GM12874 (cell line): ENCODE measurements at regions not wholly inside any gene's neighbourhood (a gene's known extent, or its start where the extent isn't known, plus 50 kb on each side); places are given as distances from the start of the nearest gene placed in this dataset.

Source experiments
- CTCF ChIP-seq: IDR thresholded peaks from 2 replicates; pipeline ENCODE4 v1.5.1; 2011; ENCODE audit warnings: low read depth, mild to moderate bottlenecking, control low read depth, low read length, moderate library complexity; ENCODE audit not compliant: insufficient read depth

- TF ChIP-seq CTCF, result no peak
Observed at GRCh38 chr9:93891549-93892310, 63.4 kb downstream of the BARX1 start.

- TF ChIP-seq CTCF, result no peak
Observed at GRCh38 chr9:93891050-93891449, 64.1 kb downstream of the BARX1 start.

- TF ChIP-seq CTCF, result no peak
Observed at GRCh38 chr9:93890436-93890935, 64.7 kb downstream of the BARX1 start.

GRCh38 chr9:93886911-93887310, 68.2 kb downstream of the BARX1 start:
- TF ChIP-seq CTCF, result no peak

- TF ChIP-seq CTCF, result no peak
Observed at GRCh38 chr9:93884808-93885207, 70.3 kb downstream of the BARX1 start.

GRCh38 chr9:93875330-93875729, 79.8 kb downstream of the BARX1 start:
- no peak for TF ChIP-seq CTCF

GRCh38 chr9:93874242-93874641, 80.9 kb downstream of the BARX1 start:
- TF ChIP-seq CTCF, result no peak
